HG02943 (cell line): ENCODE measurements at regions not wholly inside any gene's neighbourhood (a gene's known extent, or its start where the extent isn't known, plus 50 kb on each side); places are given as distances from the start of the nearest gene placed in this dataset.
"Not testable (repeated sequence)": the region's sequence is repeated elsewhere in the genome, so short reads cannot be mapped to it uniquely, and the experiment has no call there.

ENCODE experiments used
- ATAC-seq: cut with Tn5 transposase; IDR thresholded peaks from one replicate; pipeline ENCODE4 v1.9.1; 2021; ENCODE audit warnings: mild to moderate bottlenecking, low read depth, moderate library complexity; ENCODE audit not compliant: unreplicated experiment

DNA sequence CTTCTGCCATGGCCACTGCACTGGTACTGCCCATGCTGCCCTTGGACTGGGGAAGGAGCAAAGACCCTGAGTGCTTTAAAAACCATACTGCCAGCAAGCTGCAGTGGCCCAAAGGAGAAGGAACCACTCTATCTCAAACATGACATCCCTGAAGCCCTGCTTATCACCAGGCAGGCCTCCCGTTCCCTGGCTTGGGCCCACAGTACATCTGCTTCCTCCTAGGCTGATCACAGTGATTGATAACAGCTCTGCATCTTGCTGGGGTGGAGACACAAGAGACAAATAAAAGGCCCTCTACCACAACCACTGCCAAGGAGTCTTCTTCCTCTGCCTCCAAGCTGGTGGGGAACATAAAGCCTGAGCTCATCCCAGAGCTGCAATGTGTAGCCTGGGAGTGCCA is 567.5 kb downstream of the TRHDE start:
- ATAC-seq: no peak

DNA sequence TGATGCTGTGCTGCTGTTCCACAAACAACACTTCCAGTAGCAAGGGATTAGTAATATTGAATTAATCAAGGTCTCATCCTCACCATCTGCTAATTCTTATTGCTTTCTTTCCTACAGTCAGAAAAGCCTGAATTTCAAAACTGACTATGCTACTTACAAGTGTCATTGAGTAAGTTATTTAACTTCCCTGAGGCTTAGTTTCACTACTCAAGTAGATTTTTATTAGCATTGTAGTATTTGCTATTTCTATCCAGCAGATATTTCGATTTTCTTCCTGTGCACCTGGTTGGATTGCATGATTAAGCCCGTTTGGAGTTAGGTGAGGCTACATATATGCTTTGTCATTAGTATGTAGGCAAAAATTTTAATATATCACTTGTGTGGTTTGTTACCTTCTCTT is 591.5 kb downstream of the TRHDE start:
- ATAC-seq: no peak

DNA sequence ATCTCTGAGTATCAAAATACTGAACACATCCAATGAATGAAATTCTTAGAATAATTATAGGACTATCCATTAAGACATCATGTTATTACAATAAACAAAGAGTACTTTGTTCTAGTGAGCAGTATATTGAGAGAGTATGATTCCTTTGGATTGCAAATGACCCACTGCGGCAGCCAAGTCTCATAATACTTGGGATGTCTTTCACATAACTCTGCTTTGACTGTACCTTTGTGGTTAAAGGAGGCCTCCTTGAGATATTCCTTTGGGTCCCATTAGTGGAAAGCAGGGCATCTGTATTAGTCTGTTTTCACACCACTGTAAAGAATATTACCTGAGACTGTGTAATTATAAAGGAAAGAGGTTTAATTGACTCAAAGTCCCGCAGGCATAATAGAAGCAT is 593.8 kb downstream of the TRHDE start:
- no peak for ATAC-seq

- ATAC-seq: no peak
Measured at GRCh38 chr12:72869024-72869423, 596.9 kb downstream of the TRHDE start.

- no peak for ATAC-seq
Measured at GRCh38 chr12:72872238-72872887, 600.2 kb downstream of the TRHDE start.

GRCh38 chr12:72872996-72873395 is 600.8 kb downstream of the TRHDE start:
- ATAC-seq: no peak

DNA sequence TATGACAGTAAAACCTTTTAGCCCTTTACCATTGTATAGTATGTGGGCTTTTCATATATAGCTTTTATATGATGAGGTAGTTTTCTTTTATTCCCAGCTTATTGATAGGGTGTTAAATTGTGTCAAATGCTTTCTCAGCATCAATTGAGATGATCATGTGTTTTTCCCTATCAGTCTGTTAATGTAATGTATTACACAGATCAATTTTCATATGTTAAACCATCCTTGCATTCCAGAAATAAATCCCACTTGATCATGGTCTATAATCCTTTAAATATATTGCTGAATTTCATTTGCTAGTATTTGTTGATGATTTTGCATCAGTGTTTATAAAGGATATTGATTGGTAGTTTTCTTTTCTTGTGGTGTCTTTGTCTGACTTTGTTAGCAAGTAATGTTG is 603.9 kb downstream of the TRHDE start:
- ATAC-seq: no peak

DNA sequence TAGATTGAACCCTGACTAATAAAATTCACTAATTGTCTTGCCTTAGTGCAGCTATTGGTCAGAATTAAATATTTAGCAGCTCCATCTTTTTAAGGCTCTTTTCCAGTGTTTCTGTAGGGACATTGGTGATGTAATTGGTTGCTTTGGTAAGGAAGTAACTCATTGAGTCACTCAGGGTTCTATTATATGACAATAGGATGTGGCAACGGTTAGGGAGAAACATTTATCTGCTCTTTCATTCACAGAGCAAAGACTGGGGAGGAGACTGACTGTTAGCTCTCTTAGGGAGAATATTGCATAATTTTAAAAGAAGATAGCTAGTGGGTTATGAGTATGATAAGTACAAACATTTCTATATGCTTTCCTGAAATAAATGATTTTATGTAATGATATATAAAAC is 616.5 kb downstream of the TRHDE start:
- no peak for ATAC-seq

GRCh38 chr12:72889791-72890190 is 617.6 kb downstream of the TRHDE start:
- ATAC-seq: no peak

GRCh38 chr12:72901685-72902084 is 629.5 kb downstream of the TRHDE start:
- no peak for ATAC-seq

- no peak for ATAC-seq
Measured at GRCh38 chr12:72925716-72926115, 653.5 kb downstream of the TRHDE start.

DNA sequence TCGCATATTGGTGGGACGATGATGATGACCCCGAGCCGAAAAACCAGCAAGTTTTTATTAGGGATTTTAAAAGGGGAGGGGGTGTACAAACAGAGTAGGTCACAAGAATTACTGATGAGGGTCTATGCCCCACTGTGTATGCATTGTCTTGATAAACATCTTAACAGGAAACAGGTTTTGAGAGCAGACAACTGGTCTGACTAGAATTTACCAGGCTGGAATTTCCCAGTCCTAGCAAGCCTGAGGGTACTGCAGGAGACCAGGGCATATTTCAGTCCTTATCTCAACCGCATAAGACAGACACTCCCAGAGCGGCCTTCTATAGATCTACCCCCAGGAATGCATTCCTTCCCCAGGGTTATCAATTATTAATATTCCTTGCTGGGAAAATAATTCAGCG is 659.7 kb downstream of the TRHDE start:
- ATAC-seq: not testable (repeated sequence)

DNA sequence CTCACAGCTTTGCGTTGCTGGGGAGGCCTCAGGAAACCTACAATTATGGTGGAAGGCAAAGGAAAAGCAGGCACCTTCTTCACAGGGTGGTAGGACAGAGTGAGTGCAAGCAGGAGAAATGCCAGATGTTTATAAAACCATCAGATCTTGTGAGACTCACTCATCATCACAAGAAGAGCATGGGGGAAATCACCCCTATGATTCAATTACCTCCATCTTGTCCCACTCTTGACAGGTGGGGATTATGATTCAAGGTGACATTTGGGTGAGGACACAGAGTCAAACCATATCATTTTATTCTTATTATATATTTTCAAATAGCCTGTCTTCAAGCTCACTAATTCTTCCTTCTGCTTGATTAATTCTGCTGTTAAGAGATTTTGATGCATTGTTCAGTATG is 665.3 kb downstream of the TRHDE start:
- ATAC-seq: no peak

DNA sequence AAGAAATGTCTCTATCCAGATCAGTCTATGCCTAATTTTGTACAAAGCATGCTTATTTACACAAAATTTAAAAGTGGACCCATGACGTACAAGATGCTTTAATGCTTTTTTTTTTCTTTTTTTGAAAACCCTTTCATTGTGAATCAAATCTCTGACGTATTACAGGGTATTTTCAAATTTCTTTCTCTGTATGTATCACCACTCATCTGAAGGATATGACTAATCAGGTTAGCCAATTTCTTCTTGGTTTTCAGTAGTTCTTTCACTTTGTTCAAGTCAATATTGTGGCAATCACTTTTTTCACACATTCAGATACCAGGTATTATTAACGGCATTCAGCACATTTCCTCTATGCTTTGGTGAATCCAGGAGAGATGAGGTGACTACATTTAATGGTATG is 685.3 kb downstream of the TRHDE start:
- no peak for ATAC-seq

DNA sequence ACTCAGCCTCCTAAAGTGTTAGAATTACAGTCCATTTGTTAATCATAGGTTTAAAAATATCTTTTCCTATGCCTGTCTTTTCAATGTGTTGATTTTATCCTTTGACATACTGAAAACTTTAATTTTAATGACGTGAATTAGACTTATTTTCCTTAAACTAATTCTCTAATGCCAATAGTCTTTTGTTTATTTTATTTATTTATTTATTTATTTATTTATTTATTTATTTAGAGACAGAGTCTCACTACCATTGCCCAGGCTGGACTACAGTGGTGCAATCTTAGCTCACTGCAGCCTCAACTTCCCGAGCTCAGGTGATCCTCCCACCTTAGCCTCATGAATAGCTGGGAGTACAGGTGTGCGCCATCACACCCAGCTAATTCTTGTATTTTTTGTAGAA is 694.5 kb downstream of the TRHDE start:
- ATAC-seq: no peak

DNA sequence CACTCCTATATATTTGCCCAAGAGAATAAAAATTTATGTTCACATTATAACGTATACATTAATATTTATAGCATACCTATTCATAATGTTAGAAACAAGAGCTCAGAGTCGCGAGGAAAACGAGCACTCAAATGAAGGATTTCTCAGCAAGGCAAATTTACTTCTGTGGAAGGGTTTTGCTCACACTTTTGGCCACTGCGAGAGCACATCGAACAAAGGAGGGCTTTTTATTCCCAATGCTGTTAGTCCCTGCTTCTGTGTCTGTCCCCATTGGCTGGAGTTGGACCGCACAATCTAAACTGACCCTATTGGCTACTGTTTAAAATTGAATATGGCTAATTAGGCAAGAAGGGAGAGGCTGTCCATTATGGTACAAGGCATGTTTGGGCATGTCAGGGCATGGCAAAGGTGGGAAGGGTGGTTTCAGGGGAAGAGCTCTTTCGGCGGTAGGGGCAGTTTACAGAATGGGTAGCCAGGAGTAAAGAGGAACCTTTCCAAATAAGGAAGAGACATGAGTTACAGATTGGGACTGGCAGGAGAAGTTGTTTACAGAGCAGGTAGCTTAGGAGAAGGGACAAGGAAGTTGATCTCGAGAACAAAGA is 702.9 kb downstream of the TRHDE start:
- ATAC-seq: no peak

DNA sequence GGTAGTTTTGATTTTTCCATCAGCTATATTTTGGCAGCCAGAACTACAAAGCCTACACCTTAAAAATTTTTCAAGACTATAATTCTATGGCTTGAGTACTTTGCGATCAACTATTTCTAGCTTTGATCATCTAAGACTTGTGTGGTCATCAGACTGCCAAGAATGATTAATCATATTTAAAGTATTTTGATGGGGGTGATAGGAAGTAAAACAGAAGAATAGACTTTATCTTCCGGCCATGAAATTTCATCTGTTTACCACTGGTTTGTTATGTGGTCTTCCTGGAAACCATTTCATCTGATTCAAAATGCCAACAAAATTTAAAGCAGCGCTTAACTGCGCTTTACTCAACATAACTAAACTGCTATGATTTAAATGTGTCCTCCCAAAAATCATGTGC is 706.8 kb downstream of the TRHDE start:
- no peak for ATAC-seq

DNA sequence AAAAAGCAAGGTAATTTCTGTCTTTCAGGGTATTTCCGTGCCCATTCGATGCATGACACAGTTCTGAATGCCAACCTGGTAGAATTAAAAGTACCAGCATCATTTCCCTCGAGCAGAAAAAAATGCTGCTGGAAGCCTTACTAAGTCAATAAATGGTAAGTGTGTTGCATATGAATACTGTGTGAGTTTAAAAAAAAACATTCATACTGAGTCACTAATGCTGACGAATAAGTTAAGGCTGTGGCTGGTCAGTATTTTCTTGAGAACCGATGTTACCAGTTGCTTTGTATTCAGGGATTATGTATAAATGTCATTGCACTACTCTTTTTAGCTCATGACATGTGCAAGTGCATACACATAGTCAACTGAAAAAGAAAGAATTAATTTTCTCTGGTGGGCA is 710.2 kb downstream of the TRHDE start:
- ATAC-seq: no peak

GRCh38 chr12:72986963-72987362 is 714.8 kb downstream of the TRHDE start:
- no peak for ATAC-seq

- no peak for ATAC-seq
Measured at GRCh38 chr12:72989458-72989947, 717.3 kb downstream of the TRHDE start.

DNA sequence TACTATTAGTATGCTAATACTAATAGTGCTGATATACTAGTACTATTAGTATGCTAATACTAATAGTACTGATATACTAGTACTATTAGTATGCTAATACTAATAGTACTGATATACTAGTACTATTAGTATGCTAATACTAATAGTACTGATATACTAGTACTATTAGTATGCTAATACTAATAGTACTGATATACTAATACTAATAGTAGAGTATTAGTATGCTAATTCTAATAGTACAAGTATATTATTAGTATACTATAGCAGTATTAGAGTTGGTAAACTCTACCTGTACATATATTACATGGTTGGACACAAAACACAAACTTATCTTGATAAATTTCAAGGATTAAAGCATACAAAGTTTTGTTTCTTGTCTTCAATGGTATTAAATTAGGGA is 722.9 kb downstream of the TRHDE start:
- not testable (repeated sequence) for ATAC-seq

DNA sequence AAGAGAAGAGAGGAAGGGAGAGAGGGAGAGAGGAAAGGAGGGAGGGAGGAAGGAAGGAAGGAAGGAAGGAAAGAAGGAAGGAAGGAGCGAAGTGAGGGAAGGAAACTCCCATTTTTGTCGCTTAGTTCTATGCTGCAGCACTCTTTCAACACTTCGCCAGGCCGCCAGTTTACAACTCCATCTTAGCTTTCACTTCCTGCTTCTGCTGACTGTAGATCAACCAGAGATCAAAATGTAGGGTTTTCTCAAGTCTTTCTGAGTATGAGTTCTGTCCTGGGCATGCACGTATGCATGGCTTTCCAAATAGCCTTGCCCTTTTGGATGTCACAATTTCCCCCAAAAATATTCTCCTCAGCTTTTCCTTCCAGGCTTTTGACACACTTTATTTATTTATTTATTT is 723.4 kb downstream of the TRHDE start:
- no peak for ATAC-seq
